HG03135 (cell line): ENCODE measurements at regions not wholly inside any gene's neighbourhood (a gene's known extent, or its start where the extent isn't known, plus 50 kb on each side); places are given as distances from the start of the nearest gene placed in this dataset.
"Not testable (repeated sequence)": the region's sequence is repeated elsewhere in the genome, so short reads cannot be mapped to it uniquely, and the experiment has no call there.

ENCODE experiments used
- ATAC-seq: cut with Tn5 transposase; IDR thresholded peaks from one replicate; pipeline ENCODE4 v1.9.1; 2021; ENCODE audit warnings: mild to moderate bottlenecking, moderate library complexity; ENCODE audit not compliant: unreplicated experiment

DNA sequence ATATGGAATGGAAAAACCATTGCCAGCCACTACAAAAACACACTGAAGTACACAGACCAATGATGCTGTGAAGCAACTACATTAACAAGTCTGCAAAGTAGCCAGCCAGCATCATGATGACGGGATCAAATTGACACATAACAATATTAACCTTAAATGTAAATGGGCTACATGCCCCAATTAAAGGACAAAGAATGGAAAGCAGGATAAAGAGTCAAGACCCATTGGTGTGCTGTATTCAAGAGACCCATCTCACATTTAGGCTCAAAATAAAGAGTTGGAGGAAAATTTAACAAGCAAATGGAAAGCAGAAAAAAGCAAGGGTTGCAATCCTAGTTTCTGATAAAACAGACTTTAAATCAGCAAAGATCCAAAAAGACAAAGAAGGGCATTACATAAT is 188.5 kb upstream of the HAND2 start:
- ATAC-seq, result not testable (repeated sequence)

DNA sequence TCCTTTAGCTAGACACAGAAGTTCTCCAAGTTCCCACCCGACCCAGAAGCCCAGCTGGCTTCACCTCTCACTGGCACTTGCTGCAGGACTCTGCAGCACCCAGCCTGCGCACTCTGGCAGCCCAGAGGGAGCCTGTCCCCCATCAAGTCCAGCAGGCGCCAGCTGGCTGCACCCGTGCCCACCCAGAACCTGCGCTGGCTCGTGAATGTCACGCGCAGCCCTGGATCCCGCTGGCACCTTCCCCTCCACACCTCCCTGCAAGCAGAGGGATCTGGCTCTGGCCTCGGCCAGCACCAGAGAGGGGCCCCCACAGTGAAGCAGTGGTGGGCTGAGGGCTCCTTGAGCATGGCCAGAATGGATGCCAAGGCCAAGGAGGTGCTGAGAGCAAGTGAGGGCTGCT is 187.6 kb upstream of the HAND2 start:
- ATAC-seq, result no peak

DNA sequence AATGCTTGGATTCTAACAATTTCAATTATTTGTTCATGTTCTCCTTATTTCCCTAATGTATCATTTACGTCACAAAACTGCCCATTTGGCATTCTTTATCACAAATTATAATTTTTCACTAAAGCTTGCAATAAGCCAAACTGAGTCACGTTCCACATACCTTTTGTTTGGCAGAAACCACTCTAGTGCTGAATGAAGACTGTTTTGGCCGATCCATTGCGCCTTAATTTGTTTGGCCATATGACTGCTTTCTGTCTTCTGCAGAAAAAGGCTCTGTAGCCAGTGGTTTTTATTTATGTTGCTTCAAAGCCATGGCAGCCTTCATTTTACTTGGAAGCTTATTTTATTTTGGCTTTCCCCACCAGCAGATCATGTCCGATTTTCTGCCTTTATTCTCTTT is 184.4 kb upstream of the HAND2 start:
- ATAC-seq, result no peak

DNA sequence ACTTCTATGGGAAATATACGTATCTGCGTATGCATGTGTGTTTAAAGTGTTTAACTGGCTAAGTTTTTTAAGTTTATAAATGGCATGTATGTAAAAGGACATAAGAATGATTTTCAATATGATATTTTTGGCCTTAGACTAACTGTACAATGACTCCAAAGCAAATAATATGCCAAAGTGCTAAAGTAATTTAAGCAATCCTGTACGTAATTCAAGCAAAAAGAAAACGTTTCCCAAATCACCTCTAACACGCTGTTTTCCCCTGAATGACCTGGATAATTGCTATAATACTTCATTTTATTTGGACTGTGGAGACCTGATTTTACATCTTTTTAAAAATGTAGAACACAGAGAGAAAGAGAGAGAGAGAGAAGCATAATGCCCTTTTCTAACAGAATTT is 183.0 kb upstream of the HAND2 start:
- no peak for ATAC-seq

DNA sequence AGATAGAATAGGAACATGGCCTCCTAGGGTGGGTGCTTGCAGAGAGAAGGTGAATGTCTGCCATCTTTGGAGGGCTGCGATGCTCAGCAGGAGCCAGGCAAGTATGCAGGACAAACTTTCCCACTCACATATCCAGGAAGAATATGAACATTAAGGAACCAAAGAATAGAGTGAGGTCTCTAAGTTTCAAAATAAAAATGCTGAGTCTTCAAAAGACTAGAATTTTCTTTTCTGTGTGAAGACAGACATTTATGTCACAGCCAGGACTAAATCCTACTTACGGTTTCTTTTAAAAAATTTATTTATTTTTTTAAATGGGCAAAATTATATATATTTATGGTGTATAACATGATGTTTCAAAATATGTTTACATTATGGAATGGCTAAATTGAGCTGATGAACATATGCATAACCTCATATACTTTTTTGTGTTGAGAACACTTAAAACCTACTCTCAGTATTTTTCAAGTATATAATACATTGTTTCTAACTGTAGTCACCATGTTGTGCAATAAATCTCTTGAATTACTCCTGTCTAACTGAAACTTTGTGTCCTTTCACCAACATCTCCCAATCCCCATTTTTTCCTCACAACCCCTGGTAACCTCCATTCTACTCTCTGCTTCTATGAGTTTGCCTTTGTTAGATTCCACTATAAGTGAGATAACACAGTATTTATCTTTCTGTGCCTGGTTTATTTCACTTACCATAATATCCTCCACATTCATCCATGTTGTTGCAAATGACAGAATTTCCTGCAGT is 177.8 kb upstream of the HAND2 start:
- ATAC-seq, result no peak

DNA sequence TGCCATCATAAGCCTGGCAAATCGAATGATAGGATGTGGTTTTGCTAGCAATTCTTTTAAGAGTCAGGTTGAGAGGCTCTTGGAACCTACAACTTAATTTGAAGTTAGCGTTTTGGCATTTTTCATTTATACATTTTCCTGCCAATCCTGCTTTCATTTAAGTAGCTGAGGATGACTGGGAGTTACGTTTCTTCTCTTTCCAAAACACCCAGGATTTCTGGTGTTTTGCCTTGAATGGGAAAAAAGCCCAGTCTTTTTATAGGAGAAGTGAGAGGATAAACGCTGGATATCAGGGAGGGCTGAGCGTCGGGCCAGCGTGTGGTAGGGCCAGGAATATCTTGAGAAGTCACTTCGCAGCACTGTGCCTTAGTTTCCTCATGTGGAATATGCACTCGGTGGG is 174.2 kb upstream of the HAND2 start:
- no peak for ATAC-seq

DNA sequence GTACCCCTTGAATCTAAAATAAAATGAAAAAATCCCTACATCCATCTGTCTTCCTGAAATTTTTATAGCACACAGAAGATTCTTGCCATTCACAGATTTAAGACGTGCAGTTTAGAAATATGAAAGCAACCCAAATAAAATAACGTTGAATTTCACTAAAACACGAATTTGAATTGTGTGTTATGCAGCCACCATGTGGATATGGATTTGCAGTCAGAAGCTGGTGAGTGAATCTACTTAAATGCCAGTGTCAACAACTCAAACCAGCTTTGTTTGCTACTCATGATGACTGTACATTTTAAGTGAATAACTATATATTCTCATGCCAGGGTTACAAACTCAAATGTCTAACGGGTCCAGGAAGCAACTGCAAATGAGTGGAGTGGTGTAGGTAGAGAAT is 173.0 kb upstream of the HAND2 start:
- ATAC-seq, result no peak

DNA sequence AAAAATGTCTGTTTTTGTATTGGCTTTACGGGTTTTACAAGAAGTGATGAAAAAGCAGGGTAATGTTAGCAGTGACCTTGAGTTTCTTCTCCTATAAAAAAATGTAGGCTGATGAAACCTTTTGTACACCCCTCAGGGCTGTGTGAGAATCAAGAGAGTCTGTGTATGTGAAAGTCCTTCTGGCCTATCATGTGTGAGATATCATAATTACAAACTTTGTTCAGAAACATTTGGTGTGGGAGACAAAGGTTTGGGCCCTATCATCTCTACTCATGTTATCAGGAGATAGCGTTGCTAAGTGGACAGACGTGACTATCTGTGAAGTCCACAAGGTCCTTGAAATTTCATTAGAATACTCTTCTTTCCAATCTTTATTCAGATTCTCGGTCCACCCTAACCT is 170.6 kb upstream of the HAND2 start:
- ATAC-seq, result no peak

DNA sequence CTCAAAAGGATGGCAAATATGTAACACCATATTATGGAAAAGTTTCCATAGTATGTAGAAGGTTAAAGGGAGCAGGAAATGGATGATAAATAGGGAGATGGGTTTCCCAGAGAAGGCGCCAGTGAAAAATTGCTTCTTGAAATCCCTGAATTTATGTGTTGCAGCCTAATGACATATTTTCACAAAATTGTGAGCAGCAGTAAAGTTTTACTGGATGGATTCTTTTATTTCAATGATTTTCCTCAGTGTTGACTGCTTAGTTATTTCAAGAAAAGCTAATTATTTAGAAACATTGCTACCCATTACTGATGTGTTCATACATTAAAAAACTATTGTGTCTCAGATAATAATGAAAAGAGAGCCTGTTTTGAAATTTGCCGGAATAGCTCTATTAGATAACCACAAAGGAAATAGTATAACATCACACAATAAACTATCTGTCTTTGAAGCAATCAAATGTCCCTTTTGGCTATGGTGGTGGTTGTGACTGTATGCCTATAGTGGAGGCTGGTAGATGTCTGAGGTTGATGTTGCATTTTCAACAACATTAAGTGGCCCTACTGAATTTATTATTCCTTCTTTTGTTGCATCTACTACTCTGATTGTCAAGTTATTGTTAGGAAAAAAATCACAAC is 169.9 kb upstream of the HAND2 start:
- ATAC-seq, result no peak

DNA sequence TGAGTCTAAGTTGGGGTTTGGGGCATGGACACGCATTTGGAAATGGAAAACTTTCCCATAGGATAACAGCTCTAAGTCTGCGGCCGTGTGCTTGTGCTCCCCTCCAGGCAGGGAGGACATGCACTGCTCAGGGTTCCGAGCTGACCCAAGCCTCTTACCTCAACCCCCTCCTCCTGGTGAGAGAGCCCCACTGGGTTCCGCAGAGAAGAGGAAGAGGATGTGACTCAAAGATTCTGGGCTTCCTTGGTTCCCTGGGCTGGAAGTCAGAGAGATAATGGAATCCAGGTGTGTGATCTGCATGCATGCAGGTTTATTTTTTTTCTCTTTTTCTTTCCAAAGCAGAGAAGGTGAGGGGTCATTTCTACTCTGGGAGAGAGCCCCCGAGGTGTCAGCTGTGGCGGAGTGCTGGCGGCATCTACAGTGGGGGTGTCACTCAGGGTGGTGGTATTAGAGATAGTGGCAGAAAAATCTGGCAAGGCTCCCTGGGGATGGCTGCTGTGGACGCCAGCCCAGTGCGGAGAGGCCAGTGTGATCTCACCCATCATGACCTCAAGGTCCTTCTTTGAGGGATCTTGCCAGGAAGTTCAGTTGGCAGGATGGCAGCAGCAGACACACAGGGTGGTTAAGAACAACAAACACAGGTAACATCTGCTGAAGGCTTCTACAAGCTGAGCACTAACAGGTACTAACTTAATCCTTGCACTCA is 168.7 kb upstream of the HAND2 start:
- no peak for ATAC-seq

DNA sequence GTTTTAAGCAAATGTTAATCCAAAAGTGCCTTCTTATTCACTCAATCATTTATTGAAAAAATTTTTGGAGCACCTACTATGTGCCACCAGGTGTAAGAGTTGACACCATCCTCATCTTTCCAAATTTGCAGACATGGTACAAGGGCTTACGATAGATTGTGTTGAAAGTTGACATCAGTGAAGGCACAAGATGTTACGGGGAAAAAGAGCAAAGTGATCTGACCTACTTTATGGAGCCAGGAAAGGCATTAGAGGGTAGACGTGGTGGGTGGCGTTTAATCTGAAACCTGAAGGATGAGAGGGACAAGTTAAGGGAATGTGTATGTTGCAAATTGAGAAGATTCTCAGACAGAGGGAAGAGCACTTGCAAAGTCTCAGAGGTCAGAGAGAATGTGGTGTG is 167.8 kb upstream of the HAND2 start:
- no peak for ATAC-seq

DNA sequence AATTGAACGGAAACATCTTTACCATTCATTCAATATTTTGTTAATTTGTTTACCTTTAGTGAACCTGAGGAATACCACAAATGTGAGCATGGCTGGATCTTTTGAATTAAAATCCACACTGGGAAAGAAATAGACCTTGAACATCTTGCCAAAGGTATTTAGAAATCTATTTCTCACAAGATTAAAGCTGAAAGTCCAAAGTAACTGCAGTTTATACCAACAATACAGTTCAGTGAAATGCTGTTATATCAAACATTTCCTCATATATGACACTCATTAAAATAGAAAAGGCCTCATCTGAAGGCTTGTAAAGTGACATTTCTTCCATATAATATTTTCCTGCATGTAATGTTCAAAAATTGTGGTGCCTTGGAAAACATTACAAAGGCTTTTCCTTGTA is 166.5 kb upstream of the HAND2 start:
- no peak for ATAC-seq

DNA sequence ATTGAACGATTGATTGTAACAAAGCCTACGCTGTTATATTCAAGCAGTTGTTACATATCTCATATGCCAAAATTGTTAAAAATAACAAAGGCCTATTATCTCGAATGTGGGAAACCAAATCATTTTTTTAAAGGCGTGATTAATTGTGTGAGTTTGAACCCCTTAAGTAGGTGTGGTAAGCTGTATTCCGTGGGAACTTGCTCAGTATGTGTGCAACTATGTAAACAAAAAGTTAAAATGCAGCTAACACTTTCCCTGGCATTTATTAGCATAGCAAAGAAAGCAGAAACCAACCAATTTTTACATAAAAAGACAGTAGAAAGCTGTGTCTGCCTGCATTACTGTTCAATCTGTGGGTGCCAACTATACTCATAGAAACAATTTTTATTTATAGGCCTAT is 166.0 kb upstream of the HAND2 start:
- no peak for ATAC-seq

DNA sequence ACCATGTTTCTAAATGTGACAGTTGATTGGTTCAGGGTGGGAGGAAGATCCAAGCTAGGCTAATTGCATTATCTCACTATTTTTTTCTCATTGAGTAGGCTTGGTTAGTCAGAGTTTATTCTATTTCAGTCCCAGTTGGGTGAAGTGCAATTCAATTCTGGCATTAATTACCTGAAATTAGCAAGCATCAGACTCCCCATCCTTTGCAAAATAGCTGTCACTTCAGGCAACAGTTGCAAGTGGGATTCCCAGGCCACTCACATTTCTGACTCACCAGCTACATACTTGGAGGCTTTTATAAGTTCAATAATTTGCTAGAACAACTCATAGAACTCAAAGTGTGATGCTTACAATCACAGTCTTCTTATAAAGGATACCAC is 155.8 kb upstream of the HAND2 start:
- no peak for ATAC-seq

DNA sequence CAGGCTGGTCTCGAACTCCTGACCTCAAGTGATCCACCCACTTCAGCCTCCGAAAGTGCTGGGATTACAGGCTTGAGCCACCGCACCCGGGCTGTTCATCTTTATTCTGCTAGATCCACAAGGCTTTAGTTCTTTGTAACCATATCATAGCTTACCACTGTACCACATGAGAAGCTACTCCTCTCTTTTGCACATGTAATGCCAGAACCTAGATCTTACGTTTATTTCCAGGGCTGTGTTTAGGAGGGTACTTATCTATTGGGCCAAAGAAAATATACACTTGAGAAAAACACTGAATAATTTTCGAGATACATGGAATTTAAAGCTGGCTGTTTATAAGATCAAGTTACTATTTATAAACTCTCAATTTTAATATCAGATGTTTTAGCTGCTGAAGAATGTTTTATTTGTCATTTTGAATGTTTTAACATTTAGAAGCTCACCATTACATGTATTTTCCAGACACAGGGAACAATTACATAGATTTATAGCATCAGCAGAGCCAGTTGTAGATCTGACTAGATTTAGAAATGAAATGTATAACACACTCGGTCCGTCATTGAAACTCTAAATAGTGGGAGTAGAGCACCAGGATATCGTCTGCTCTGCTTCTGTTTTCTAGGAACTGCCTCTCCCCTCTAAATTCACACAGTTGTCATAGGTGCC is 155.3 kb upstream of the HAND2 start:
- ATAC-seq, result no peak

DNA sequence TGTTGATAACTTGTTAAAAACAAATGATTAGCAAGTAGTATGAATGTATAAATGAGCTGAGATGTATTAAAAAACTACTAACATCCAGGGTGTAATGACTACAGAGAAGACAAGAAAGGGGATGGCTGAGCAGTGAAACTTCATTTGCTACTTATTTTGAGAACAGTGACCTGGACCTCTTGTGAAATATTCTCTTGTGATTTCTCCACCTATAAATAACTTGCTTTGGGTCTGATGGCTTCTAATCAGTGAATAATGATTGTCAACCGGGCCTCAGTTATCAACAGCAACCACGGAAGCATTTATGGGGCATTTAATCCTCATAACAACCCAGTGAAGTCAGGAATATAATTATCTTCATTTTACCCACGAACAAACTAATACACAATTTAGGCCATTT is 154.2 kb upstream of the HAND2 start:
- no peak for ATAC-seq

DNA sequence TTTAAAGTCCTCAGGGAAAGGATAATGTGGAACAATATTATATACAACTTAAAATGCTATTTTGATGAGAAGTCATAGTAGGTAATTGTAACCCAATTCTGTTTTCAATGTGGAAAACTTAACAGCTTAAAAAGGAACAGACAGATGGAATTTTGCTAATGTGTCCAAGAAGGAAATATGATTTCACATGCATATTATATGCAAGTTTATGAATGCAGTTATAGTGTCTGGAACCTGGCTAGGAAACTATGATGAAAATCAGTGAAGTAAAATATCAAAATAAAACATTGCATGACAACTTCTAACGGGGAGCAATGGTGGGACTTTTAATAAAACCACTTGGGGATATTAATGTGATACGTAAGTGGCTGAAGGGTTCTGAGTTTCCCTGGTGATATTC is 152.6 kb upstream of the HAND2 start:
- no peak for ATAC-seq

DNA sequence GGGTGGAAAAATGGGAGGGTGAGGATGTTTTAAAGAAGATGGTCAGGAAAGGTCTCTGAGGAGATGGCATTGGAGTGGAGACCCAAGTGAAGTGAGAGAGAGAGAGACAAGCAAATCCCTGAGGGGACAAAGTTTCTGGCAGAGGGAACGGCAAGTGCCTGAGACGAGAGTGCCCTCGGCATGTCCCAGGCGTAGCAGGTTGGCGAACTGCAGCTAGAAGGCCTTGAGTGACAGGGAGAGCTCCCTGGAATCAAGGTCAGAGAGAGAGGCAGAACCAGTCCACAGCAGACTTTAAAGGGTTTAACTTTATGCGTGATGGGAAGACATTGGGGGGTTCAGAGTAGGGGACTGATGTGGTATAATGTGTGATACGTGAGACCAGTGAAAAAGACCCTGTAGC is 150.2 kb upstream of the HAND2 start:
- ATAC-seq, result no peak

DNA sequence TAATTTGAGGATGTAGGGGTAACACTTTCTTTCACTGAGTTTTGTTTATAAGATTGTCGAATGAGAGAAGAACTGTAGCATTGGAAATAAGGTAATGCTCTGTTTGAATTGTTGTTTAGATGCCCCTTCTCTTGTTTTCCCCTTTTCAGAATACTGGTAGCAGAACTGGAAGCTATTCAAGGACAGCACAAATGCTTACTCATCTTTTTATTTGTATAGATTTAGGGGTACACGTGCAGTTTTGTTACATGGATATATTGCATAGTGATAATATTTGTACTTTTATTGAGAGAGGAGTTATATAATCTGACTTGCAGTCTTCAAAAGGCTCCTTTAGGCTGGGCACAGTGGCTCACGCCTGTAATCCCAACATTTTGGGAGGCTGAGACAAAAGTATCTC is 145.4 kb upstream of the HAND2 start:
- ATAC-seq, result no peak

DNA sequence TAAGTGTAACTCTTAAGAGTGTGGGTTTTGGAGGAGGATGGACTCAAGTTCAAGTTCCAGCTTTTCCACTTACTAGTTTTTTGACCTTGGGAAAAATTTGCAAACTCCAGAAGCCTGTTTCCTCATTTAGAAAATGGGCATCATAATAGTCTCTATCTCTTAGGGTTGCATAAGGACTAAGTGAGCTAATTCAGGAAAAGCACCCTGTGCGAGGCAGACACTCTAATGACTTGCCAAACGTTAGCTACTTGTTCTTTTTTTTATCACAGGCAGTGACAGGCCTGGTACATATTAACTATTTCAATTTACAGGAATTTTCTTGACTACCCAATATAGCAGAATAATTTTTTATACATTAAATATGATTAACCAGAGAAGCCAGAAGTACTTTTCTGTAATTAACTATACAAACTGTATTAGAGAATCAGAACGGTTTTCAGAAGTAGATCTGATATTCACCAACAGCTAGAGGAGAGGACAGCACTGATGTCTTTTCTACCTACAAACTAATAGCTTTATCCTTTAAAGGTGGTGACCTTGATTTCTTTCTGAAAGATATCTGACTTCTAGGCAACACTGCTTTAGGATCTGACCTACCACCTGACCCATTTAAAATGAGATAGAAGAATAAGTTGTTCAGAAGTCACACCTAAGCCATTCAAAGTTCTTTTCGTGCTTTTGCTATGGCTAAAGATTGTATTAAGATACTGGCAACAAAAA is 139.6 kb upstream of the HAND2 start:
- no peak for ATAC-seq

DNA sequence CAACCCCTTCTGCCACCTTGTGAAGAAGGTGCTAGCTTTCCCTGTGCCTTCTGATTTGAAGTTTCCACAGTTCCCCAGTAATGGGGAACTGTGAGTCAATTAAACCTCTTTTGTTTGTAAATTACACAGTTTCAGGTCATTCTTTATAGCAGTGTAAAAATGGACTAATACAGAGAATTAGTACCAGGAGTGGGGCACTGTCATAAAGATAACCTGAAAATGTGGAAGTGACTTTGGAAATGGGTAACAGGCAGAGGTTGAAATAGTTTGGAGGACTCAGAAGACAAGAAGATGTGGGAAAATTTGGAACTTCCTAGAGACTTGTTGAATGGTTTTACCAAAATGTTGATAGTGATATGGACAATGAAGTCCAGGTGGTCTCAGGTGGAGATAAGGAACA is 131.0 kb upstream of the HAND2 start:
- ATAC-seq, result no peak
